ENCODE measurements at regions not wholly inside any gene's neighbourhood (a gene's known extent, or its start where the extent isn't known, plus 50 kb on each side); places are given as distances from the start of the nearest gene placed in this dataset.

- Histone ChIP-seq H3K27ac (no peak overlapping the region), H3K27me3 (replicated peaks) (no peaks in the 10 kb centered on the region), H3K4me3 (ENCODE audit: low read depth, low read length) (no peak overlapping the region), H3K36me3 (replicated peaks) (no peaks in the 10 kb centered on the region)
- TF ChIP-seq CTCF (IDR thresholded peaks at IDR 0.05; ENCODE audit: low read depth, low read length, missing control alignments): no peak
- no peak for DNase-seq
- in situ Hi-C loops (cut with HindIII; ENCODE audit: low pct_ligation_motif_present, low sequenced_read_pairs): no loop called here
Measured at GRCh38 chr9:7305677-7306076, 493.9 kb downstream of the DMAC1 start.

- Histone ChIP-seq H3K36me3 (replicated peaks) (no peaks in the 10 kb centered on the region), H3K27ac (no peak overlapping the region), H3K27me3 (replicated peaks) (no peaks in the 10 kb centered on the region), H3K4me3 (ENCODE audit: low read depth, low read length) (no peak overlapping the region)
- in situ Hi-C loops (cut with HindIII; ENCODE audit: low pct_ligation_motif_present, low sequenced_read_pairs): no loop called here
- no peak for TF ChIP-seq CTCF (IDR thresholded peaks at IDR 0.05; ENCODE audit: low read depth, low read length, missing control alignments)
- no peak for DNase-seq
Measured at GRCh38 chr9:7304627-7304995, 495.0 kb downstream of the DMAC1 start.

- in situ Hi-C loops (cut with HindIII; ENCODE audit: low pct_ligation_motif_present, low sequenced_read_pairs): no loop called here
- Histone ChIP-seq H3K4me3 (ENCODE audit: low read depth, low read length) (no peak overlapping the region), H3K27me3 (replicated peaks) (no peaks in the 10 kb centered on the region), H3K27ac (no peak overlapping the region), H3K36me3 (replicated peaks) (no peaks in the 10 kb centered on the region)
- TF ChIP-seq CTCF (IDR thresholded peaks at IDR 0.05; ENCODE audit: low read depth, low read length, missing control alignments): no peak
- DNase-seq: no peak
Measured at GRCh38 chr9:7303907-7304626, 495.5 kb downstream of the DMAC1 start.

- DNase-seq: no peak
- H3K4me3 ChIP-seq (ENCODE audit: low read depth, low read length): no peak overlapping the region
- H3K36me3 ChIP-seq (replicated peaks): no peaks in the 10 kb centered on the region
- TF ChIP-seq CTCF (IDR thresholded peaks at IDR 0.05; ENCODE audit: low read depth, low read length, missing control alignments): no peak
- H3K27me3 ChIP-seq (replicated peaks): no peaks in the 10 kb centered on the region
- in situ Hi-C loops (cut with HindIII; ENCODE audit: low pct_ligation_motif_present, low sequenced_read_pairs): no loop called here
- no peak overlapping the region for H3K27ac ChIP-seq
Measured at GRCh38 chr9:7300484-7300883, 499.1 kb downstream of the DMAC1 start.

- no peak for DNase-seq
- in situ Hi-C loops (cut with HindIII; ENCODE audit: low pct_ligation_motif_present, low sequenced_read_pairs): no loop called here
- no peaks in the 10 kb centered on the region for H3K36me3 ChIP-seq (replicated peaks)
- no peak overlapping the region for H3K4me3 ChIP-seq (ENCODE audit: low read depth, low read length)
- H3K27ac ChIP-seq: no peak overlapping the region
- no peaks in the 10 kb centered on the region for H3K27me3 ChIP-seq (replicated peaks)
- TF ChIP-seq CTCF (IDR thresholded peaks at IDR 0.05; ENCODE audit: low read depth, low read length, missing control alignments): no peak
Measured at GRCh38 chr9:7298123-7298522, 501.5 kb downstream of the DMAC1 start.

GRCh38 chr9:7297521-7297920, 502.1 kb downstream of the DMAC1 start:
- DNase-seq: no peak
- Histone ChIP-seq H3K4me3 (ENCODE audit: low read depth, low read length) (no peak overlapping the region), H3K27ac (no peak overlapping the region), H3K27me3 (replicated peaks) (no peaks in the 10 kb centered on the region), H3K36me3 (replicated peaks) (no peaks in the 10 kb centered on the region)
- in situ Hi-C loops (cut with HindIII; ENCODE audit: low pct_ligation_motif_present, low sequenced_read_pairs): no loop called here
- TF ChIP-seq CTCF (IDR thresholded peaks at IDR 0.05; ENCODE audit: low read depth, low read length, missing control alignments): no peak

Measured in brain microvascular endothelial cell (primary cell).